ENCODE measurements at regions not wholly inside any gene's neighbourhood (a gene's known extent, or its start where the extent isn't known, plus 50 kb on each side); places are given as distances from the start of the nearest gene placed in this dataset.
"Not testable (repeated sequence)": the region's sequence is repeated elsewhere in the genome, so short reads cannot be mapped to it uniquely, and the experiment has no call there.

- DNase-seq (ENCODE audit: low read depth) (peak; percentile 1), FAIRE-seq (no peak)
- H3K4me3 ChIP-seq (ENCODE audit: low read depth, low read length), result no peak overlapping the region
- H3K27me3 ChIP-seq (ENCODE audit: control insufficient read depth, insufficient read depth, low read length), result no peaks in the 10 kb centered on the region
- H3K36me3 ChIP-seq (ENCODE audit: control insufficient read depth, insufficient read depth, low read length), result no peaks in the 10 kb centered on the region
- TF ChIP-seq CTCF (IDR thresholded peaks at IDR 0.05; ENCODE audit: insufficient read depth, low read length, severe bottlenecking), result peak; percentile 18
These were observed 526.3 kb downstream of the GABRG2 start for GRCh38 chr5:162593881-162594280.

GRCh38 chr5:162603443-162604070 lies 536.0 kb downstream of the GABRG2 start:
- Histone ChIP-seq H3K4me3 (ENCODE audit: low read depth, low read length) (no peak overlapping the region), H3K36me3 (ENCODE audit: control insufficient read depth, insufficient read depth, low read length) (no peaks in the 10 kb centered on the region), H3K27me3 (ENCODE audit: control insufficient read depth, insufficient read depth, low read length) (no peaks in the 10 kb centered on the region)
- no peak for TF ChIP-seq CTCF (IDR thresholded peaks at IDR 0.05; ENCODE audit: insufficient read depth, low read length, severe bottlenecking)
- FAIRE-seq, result no peak
- no peak for DNase-seq (ENCODE audit: low read depth)

- no peak for DNase-seq (ENCODE audit: low read depth)
- no peaks in the 10 kb centered on the region for H3K27me3 ChIP-seq (ENCODE audit: control insufficient read depth, insufficient read depth, low read length)
- no peaks in the 10 kb centered on the region for H3K36me3 ChIP-seq (ENCODE audit: control insufficient read depth, insufficient read depth, low read length)
- no peak for TF ChIP-seq CTCF (IDR thresholded peaks at IDR 0.05; ENCODE audit: insufficient read depth, low read length, severe bottlenecking)
- no peak for FAIRE-seq
- no peak overlapping the region for H3K4me3 ChIP-seq (ENCODE audit: low read depth, low read length)
These were observed 540.3 kb downstream of the GABRG2 start for GRCh38 chr5:162607879-162608278.

DNA sequence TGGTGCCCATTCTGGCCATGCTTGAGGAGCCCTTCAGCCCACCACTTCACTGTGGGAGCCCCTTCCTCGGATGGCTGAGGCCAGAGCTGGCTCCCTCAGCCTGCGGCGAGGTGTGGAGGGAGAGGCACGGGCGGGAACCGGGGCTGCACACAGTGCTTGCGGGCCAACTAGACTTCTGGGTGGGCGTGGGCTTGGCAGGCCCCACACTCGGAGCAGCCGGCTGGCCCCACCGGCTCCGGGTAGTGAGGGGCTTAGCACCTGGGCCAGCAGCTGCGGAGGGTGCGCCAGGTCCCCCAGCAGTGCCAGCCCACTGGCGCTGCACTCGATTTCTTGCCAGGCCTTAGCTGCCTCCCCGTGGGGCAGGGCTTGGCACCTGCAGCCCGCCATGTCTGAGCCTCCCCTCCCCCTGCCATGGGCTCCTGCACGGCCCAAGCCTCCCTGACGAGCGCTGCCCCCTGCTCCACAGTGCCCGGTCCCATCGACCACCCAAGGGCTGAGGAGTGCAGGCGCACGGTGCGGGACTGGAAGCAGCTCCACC lies 554.2 kb downstream of the GABRG2 start:
- not testable (repeated sequence) for H3K4me3 ChIP-seq (ENCODE audit: low read depth, low read length); H3K27me3 ChIP-seq (ENCODE audit: control insufficient read depth, insufficient read depth, low read length); H3K36me3 ChIP-seq (ENCODE audit: control insufficient read depth, insufficient read depth, low read length); DNase-seq (ENCODE audit: low read depth); FAIRE-seq

DNA sequence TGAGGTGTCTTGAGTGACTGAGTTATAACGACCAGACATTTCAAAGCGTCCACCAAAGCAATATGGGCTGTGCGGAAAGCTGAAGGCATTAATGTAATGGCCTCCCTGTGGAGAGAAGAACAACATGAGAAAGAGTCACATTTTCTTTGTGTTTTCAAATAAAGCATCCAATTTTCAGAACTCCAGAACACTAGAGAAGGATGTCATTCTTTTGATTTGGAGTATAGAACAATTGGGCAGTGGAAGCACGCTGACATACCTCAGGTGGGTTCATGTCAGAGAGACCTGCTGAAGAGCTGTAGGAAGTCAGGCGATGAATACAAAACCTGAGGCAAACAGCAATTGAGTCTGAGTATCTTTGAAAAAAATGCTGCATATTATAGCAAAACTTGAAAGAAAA lies 556.5 kb downstream of the GABRG2 start:
- Histone ChIP-seq H3K27me3 (ENCODE audit: control insufficient read depth, insufficient read depth, low read length) (no peaks in the 10 kb centered on the region), H3K4me3 (ENCODE audit: low read depth, low read length) (no peak overlapping the region), H3K36me3 (ENCODE audit: control insufficient read depth, insufficient read depth, low read length) (no peaks in the 10 kb centered on the region)
- TF ChIP-seq CTCF (IDR thresholded peaks at IDR 0.05; ENCODE audit: insufficient read depth, low read length, severe bottlenecking), result no peak
- DNase-seq (ENCODE audit: low read depth) (no peak), FAIRE-seq (no peak)

GRCh38 chr5:162637481-162637880 lies 569.9 kb downstream of the GABRG2 start:
- no peak for TF ChIP-seq CTCF (IDR thresholded peaks at IDR 0.05; ENCODE audit: insufficient read depth, low read length, severe bottlenecking)
- no peak for DNase-seq (ENCODE audit: low read depth)
- no peak for FAIRE-seq
- no peaks in the 10 kb centered on the region for H3K27me3 ChIP-seq (ENCODE audit: control insufficient read depth, insufficient read depth, low read length)
- no peak overlapping the region for H3K4me3 ChIP-seq (ENCODE audit: low read depth, low read length)
- no peaks in the 10 kb centered on the region for H3K36me3 ChIP-seq (ENCODE audit: control insufficient read depth, insufficient read depth, low read length)
